GM19397 (cell line): ENCODE measurements at regions not wholly inside any gene's neighbourhood (a gene's known extent, or its start where the extent isn't known, plus 50 kb on each side); places are given as distances from the start of the nearest gene placed in this dataset.

ENCODE experiments used
- ATAC-seq: cut with Tn5 transposase; IDR thresholded peaks from one replicate; pipeline ENCODE4 v1.9.1; 2021; ENCODE audit warnings: mild to moderate bottlenecking, moderate library complexity; ENCODE audit not compliant: unreplicated experiment

DNA sequence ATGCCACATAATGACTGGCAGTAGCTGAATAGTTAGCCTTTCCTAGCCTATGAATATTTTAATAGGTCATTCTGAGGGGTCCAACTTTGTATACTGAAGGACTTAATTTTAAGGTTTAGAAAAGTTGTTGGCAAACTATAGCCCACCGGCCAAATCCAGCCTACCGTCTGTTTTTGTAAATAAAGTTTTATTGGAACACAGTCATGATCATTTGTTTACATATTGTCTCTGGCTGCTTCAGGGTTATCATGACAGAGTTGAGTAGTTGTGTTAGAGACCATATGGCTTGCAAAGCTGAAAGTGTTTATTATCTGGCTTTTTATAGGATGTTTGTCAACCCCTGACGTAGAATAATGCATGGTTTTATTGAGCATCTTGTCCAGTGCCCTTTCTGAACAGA is 73.4 kb downstream of the NTMT2 start:
- no peak for ATAC-seq

GRCh38 chr1:170221031-170221430 is 75.3 kb downstream of the NTMT2 start:
- no peak for ATAC-seq

DNA sequence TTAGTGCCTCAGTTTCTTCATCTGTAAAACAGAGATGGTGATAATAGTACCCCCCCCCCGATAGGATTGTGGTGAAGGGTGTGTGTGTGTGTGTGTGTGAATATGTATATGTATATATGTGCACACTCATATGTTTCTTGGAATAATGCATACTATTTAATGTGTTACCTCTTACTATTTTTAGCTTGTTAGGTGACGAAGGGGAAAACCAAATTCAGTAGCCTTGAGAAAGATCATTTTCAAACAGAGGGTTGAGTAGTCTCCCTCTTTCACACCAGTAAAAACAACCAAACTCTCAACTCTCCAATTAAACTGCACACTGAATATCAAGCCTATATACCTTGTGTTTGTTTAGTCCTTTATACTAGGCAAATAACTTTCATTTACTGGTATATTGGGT is 75.7 kb downstream of the NTMT2 start:
- ATAC-seq: no peak

- no peak for ATAC-seq
Measured at GRCh38 chr1:170224469-170224868, 78.7 kb downstream of the NTMT2 start.

GRCh38 chr1:170225781-170226530 is 80.2 kb downstream of the NTMT2 start:
- ATAC-seq: no peak

- no peak for ATAC-seq
Measured at GRCh38 chr1:170226767-170227166, 81.0 kb downstream of the NTMT2 start.

GRCh38 chr1:170230323-170230722 is 84.6 kb downstream of the NTMT2 start:
- ATAC-seq: no peak

DNA sequence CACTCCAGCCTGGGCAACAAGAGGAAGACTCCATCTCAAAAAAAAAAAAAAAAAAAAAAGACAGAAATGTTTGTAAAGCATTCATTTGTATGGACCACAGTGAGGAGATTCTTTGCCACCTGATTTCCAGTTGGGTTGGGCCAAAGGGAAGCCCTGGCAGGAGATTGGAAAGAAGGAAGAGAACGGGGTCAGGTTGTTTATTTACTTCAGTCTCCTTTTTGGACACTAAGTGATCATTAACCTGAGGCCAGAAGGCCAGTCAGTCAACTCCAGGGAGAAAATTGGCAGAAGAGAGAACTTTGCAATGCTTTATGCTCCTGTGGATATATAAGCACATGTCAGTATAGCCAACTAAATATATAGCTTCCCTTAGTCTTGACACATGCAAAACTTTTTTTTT is 85.9 kb downstream of the NTMT2 start:
- no peak for ATAC-seq

DNA sequence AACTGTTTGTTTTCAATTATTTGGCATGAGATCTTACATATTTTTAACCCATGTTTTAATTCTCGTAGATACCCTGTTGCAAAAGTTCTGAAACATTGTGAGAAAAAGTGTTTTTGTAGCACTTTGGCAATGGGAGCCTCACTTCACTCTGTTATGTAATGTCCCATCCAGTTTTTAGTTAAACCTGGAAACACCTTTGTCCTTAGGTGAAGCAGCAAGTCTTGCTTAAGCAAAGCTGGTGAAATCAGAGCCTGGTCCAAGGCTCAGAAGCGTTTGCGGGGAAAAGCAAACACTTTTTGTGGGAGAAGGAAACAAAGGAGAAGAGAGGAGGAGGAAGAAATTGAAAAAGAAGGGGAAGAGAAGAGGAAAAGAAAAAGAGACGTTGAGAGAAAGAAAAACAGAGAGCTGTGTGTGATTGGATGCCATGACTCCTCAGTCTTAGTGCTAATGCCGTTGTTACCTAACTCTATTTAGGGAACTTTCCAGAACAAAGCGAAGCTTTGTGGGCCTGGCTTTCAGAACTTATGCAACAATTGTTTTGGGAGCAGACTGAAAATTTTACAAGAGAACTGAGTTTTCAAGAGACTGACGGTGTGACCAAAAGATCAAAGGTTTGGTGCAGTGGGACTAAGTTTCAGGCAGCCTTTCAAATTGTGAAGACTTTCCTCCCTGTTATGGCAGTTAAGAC is 93.1 kb downstream of the NTMT2 start:
- ATAC-seq: no peak

- no peak for ATAC-seq
Measured at GRCh38 chr1:170239445-170239844, 93.7 kb downstream of the NTMT2 start.

GRCh38 chr1:170240409-170240808 is 94.7 kb downstream of the NTMT2 start:
- no peak for ATAC-seq

DNA sequence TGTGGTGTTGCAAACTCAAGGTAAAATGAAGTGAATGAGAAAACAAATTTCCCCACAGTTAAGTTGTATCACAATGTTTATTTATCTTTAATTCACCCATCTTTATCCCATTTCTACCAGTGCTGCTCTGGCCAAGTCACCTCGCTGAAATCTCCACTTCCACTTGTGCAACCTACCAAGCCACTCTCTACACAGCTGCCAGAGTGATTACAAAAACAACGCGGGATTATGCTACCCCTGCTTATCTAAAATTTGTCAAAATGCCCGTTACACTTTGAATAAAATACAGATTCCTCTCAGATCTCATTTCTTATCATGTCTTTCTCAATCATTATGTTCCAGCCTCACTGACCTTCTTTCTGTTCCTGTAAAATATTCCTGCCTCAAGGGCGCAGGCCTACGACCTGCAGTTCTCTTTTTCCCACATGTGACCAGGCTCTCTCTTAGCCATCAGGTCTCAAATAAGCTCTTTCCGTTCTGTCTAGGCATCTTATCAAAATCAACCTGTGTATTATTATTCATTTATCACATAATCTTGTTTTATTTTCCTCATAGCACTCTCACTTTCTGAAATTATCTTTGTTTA is 95.6 kb downstream of the NTMT2 start:
- no peak for ATAC-seq

DNA sequence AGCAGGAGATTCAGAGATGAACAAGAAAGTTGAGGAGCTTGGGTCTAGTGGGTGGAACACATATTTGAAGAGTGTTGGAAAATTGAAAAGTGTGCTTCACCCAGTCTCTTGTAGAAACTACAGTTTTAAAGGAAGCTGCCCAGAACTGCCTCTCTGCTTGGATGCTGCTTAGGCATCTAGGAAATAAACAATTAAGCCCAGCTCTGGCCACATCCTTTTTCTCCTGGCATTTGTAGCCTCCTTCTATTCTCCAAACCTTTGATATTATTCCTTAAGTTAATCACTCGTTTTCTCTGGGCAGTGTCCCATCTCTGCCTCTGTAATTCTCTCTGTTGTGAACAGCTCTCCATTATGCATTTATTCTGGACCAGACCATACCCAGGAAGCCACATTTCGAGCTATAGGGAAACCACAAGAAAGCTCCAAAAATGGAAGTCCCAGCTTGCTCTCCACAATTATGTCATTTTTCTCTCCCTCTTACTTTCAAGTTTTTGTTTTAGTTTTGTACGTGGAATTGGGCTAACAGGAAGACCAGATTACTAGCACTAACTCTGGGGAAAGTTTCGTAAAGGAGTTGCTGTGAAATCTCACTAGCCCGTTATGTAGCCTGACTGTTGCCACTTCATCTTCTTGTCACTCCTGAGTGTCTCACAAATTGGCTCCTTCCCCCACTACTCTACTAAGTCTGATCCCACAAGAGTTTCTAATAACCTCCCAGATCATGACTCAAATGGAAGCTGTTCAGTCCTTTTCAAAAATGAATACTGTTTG is 102.2 kb downstream of the NTMT2 start:
- ATAC-seq: no peak

- no peak for ATAC-seq
Measured at GRCh38 chr1:170250531-170251276, 104.9 kb downstream of the NTMT2 start.

DNA sequence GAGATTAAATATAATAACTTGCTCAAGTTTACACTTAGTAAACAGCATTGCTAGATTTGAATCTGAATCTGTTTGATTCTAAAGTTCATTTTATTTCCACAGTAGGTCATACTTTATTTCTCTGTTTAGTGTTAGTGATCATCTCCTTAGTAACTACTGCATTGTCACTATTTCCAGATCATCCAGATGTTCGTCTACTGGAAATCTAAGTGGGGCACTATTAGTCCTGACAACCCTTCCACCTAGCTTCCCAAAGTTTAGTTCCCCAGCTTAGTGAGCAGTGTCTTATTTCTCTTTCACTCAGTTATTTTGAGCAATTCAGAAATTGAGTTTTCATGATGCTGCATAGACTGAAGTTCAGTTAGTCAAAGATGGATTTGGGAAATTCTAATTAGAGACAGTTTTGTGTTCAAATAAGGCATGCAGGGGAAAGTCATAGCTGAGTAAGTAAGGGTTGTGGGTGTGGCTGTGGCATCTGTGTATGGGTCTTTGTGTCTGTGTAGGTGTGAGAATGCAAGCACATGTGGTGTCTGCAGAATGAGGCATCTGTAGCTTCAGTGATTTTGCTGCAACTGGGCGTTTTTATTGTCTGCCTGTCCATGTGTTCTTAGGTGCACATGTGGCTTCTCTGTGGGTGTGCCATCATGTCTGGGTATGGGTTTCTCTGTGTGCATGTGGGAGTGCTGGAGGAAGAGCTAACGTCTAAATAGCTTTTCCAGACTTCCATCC is 107.3 kb downstream of the NTMT2 start:
- no peak for ATAC-seq

GRCh38 chr1:170254371-170254770 is 108.6 kb downstream of the NTMT2 start:
- ATAC-seq: no peak

- no peak for ATAC-seq
Measured at GRCh38 chr1:170261669-170262068, 115.9 kb downstream of the NTMT2 start.

DNA sequence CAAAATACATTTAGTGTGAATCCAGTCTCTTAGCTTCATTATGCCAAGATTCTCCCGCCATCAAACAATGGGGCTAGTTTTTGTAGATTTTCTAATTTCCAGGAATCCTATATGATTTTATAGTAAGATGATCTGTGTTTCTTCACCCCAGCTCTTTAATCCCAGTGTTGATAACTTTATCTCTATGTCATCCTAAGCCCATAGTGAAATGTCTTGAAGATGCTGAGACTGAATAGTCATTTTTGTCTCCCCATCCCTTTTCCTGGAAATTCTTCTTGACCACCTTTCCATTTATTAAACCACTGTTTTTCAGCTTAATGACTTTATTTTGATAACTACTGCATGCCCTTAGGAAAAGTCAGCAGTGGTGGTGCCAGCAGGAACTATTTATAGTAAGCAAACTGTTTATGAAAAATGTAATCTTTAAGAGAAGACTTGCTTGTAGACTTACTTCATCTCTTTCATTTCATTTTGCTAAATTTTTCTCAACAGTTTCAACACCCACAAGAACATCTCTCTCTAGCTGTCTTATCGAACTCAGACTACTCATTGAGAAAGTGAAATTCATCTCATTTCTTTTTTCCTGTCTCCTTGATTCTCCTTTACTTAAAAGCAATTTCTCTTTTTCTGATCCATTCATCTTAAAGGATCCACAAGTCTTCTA is 116.6 kb downstream of the NTMT2 start:
- ATAC-seq: no peak

DNA sequence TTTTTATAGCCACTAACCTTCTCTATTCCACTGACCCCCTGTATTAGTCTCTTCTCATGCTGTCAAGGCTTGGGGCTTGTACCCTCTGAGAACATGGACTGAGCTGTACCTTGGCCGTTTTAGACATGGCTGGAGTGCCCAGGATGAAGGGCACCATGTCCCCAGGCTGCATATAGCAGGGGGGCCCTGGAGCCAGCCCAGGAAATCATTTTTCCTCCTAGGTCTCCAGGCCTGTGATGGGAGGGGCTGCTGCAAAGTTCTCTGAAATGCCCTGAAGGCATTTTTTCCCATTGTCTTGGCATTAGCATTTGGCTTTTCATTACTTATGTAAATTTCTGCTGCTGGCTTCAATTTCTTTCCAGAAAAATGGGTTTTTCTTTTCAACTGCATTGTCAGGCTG is 119.5 kb downstream of the NTMT2 start:
- no peak for ATAC-seq

- ATAC-seq: no peak
Measured at GRCh38 chr1:170267317-170267716, 121.6 kb downstream of the NTMT2 start.
